B cell (primary cell): ENCODE measurements at regions not wholly inside any gene's neighbourhood (a gene's known extent, or its start where the extent isn't known, plus 50 kb on each side); places are given as distances from the start of the nearest gene placed in this dataset.

ENCODE experiments used
- ATAC-seq: fragments of 200-7000 bp; cut with Tn5 transposase; one replicate; pipeline ENCODE4 v1.10.0; 2021; ENCODE audit warnings: low read depth, mild to moderate bottlenecking, moderate number of reproducible peaks, moderate library complexity
- CTCF ChIA-PET: fragments of 350-600 bp; sonication (Branson Sonifier 250); formaldehyde crosslinking; loops from one replicate; lab custom pipeline; 2021; ENCODE audit warnings: antibody characterized with exemption, inconsistent platforms; lab: Charles Lee
- POLR2A ChIA-PET: fragments of 350-600 bp; sonication (Branson Sonifier 250); formaldehyde crosslinking; loops from one replicate; lab custom pipeline; 2021; ENCODE audit warnings: antibody characterized with exemption; lab: Charles Lee
- DNase-seq: peaks from one replicate; pipeline ENCODE4 v3.0.0; 2013
- H2AFZ ChIP-seq: 2 replicates; pipeline ENCODE4 v1.6.1; 2012; ENCODE audit warnings: mild to moderate bottlenecking, low read depth, low read length; ENCODE audit not compliant: insufficient read depth, poor library complexity, severe bottlenecking
- H3K27ac ChIP-seq, 2 donors: 1 replicate in 1 of 2; 2 replicates in 1 of 2; pipeline ENCODE4 v1.5.1; 2012 to 2013; ENCODE audit warnings: low read length in 2 of 2, mild to moderate bottlenecking in 2 of 2, moderate library complexity in 1 of 2
- H3K27me3 ChIP-seq, 4 experiments: fragments of 200-600 bp in 1 of 4; sonication (generic) in 1 of 4; replicated peaks in 1 of 4; 1 replicate in 2 of 4; 2 replicates in 2 of 4; pipeline versions ENCODE4 v1.6.1 to v1.7.0; 2013 to 2016; ENCODE audit warnings: low read length in 3 of 4, mild to moderate bottlenecking in 2 of 4, mixed read lengths in 1 of 4, moderate library complexity in 1 of 4; ENCODE audit not compliant: insufficient read depth in 4 of 4, control insufficient read depth in 3 of 4; ENCODE audit errors: control extremely low read depth in 1 of 4
- H3K36me3 ChIP-seq, 2 experiments: replicated peaks in 1 of 2; 1 replicate in 1 of 2; 2 replicates in 1 of 2; pipeline versions ENCODE4 v1.6.1 to v1.7.1; 2013; ENCODE audit warnings: low read length in 1 of 2; ENCODE audit not compliant: insufficient read depth in 2 of 2, control insufficient read depth in 1 of 2; ENCODE audit errors: control extremely low read depth in 1 of 2, extremely low read depth in 1 of 2
- H3K4me1 ChIP-seq, 2 donors: fragments of 200-600 bp in 1 of 2; sonication (generic) in 1 of 2; 1 replicate in 1 of 2; 2 replicates in 1 of 2; pipeline versions ENCODE4 v1.5.1 to v1.6.1; 2013 to 2017; ENCODE audit warnings: low read length in 2 of 2; ENCODE audit not compliant: control insufficient read depth in 2 of 2, insufficient read depth in 2 of 2
- H3K4me2 ChIP-seq: replicated peaks from 2 replicates; pipeline ENCODE3; 2012; ENCODE audit warnings: mild to moderate bottlenecking, low read depth, low read length; ENCODE audit not compliant: poor library complexity, severe bottlenecking
- H3K4me3 ChIP-seq, 5 experiments: fragments of 200-600 bp in 1 of 5; sonication (generic) in 1 of 5; 1 replicate in 3 of 5; 2 replicates in 2 of 5; pipeline versions ENCODE4 v1.5.1 to v1.7.0; 2011 to 2016; ENCODE audit warnings: low read length in 4 of 5, mild to moderate bottlenecking in 4 of 5, low read depth in 2 of 5, control low read depth in 1 of 5, moderate library complexity in 1 of 5; ENCODE audit not compliant: insufficient read depth in 1 of 5; ENCODE audit errors: control extremely low read depth in 1 of 5, extremely low read depth in 1 of 5
- H3K79me2 ChIP-seq: fragments of 200-600 bp; sonication (generic); one replicate; pipeline ENCODE4 v1.6.0; 2016; ENCODE audit warnings: low read length; ENCODE audit not compliant: control insufficient read depth, insufficient read depth
- H3K9ac ChIP-seq: fragments of 200-600 bp; sonication (generic); 2 replicates; pipeline ENCODE4 v1.6.1; 2017; ENCODE audit warnings: mild to moderate bottlenecking, low read length, moderate library complexity
- H3K9me3 ChIP-seq, 3 donors: one replicate each; pipeline versions ENCODE4 v1.6.1 to v1.7.1; 2013; ENCODE audit warnings: low read length in 2 of 3; ENCODE audit not compliant: control insufficient read depth in 2 of 3, insufficient read depth in 1 of 3; ENCODE audit errors: control extremely low read depth in 1 of 3
- H4K20me1 ChIP-seq: 2 replicates; pipeline ENCODE4 v1.6.0; 2012; ENCODE audit warnings: mild to moderate bottlenecking, low read length; ENCODE audit not compliant: insufficient read depth, control insufficient read depth, poor library complexity, severe bottlenecking
- H3K27ac Mint-ChIP-seq: one replicate; pipeline ENCODE4 v1.8.0; 2021; ENCODE audit warnings: mixed read lengths
- H3K27me3 Mint-ChIP-seq: one replicate; pipeline ENCODE4 v1.8.0; 2021; ENCODE audit warnings: mixed read lengths
- H3K4me1 Mint-ChIP-seq: one replicate; pipeline ENCODE4 v1.8.0; 2021; ENCODE audit warnings: mixed read lengths
- H3K4me3 Mint-ChIP-seq: one replicate; pipeline ENCODE4 v1.8.0; 2021; ENCODE audit warnings: mixed read lengths
- H3K9me3 Mint-ChIP-seq: one replicate; pipeline ENCODE4 v1.8.0; 2022; ENCODE audit warnings: mixed read lengths; ENCODE audit not compliant: insufficient read depth
- EZH2 ChIP-seq: IDR thresholded peaks from 2 replicates; pipeline ENCODE4 v1.6.1; 2012; ENCODE audit warnings: borderline replicate concordance, low read depth, mild to moderate bottlenecking, moderate library complexity, low read length; ENCODE audit not compliant: insufficient read depth, poor library complexity, severe bottlenecking
- WGBS: methylation state at CpG from one replicate; pipeline ENCODE4 v1.1.5; 2013; ENCODE audit warnings: missing lambda C conversion rate; ENCODE audit not compliant: insufficient coverage; 5-methylcytosine and 5-hydroxymethylcytosine counted together
- intact Hi-C: fragments of 100-400 bp; cut with micrococcal nuclease; formaldehyde crosslinking; loops from one replicate; pipeline ENCODE4 v1.10.0; 2022
- TF ChIP-seq, protein P1 (sequence below): fragments of 200-600 bp; IDR thresholded peaks from one replicate; pipeline ENCODE4 v1.8.0; 2022; ENCODE audit warnings: antibody characterized with exemption, mild to moderate bottlenecking

DNA sequence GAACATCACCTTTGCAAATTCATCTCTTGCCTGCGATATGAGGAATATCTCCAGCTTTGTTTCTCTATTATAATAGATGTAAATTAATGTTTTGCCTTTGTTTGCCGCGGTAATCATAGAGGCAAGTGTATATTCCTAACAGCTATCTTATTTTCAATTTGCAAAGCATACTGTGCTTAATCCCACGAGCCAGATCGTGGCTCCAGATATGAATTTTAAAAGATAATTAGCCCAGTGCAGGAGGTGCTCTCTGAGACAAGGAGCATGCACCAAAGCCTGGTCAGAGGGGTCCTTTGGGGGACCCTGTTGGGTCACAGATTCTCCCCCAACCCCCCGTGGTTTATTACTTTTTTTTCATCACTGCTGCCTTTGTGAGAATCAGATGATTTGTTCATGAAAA lies 1087.5 kb downstream of the BCL11B start:
- Histone ChIP-seq H3K79me2 (no peaks in the 10 kb centered on the region), H3K36me3 (no peaks in the 10 kb centered on the region), H3K4me1 (no peaks in the 10 kb centered on the region), H3K27me3 (no peaks in the 10 kb centered on the region), H3K27ac (no peak overlapping the region), H3K9me3 (peaks cover 0 to 4% (median 0%) of the 10 kb centered on the region in 3 donors), H4K20me1 (no peaks in the 10 kb centered on the region), H3K4me3 (no peak overlapping the region), H2AFZ (no peak overlapping the region), H3K4me2 (no peak overlapping the region), H3K9ac (no peak overlapping the region)
- 79% methylated on average over 2 of the region's 6 CpGs for WGBS
- DNase-seq (no peak), ATAC-seq (no peak)
- TF ChIP-seq, protein P1, sequence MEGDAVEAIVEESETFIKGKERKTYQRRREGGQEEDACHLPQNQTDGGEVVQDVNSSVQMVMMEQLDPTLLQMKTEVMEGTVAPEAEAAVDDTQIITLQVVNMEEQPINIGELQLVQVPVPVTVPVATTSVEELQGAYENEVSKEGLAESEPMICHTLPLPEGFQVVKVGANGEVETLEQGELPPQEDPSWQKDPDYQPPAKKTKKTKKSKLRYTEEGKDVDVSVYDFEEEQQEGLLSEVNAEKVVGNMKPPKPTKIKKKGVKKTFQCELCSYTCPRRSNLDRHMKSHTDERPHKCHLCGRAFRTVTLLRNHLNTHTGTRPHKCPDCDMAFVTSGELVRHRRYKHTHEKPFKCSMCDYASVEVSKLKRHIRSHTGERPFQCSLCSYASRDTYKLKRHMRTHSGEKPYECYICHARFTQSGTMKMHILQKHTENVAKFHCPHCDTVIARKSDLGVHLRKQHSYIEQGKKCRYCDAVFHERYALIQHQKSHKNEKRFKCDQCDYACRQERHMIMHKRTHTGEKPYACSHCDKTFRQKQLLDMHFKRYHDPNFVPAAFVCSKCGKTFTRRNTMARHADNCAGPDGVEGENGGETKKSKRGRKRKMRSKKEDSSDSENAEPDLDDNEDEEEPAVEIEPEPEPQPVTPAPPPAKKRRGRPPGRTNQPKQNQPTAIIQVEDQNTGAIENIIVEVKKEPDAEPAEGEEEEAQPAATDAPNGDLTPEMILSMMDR: no peak
- TF ChIP-seq EZH2: no peak
- intact Hi-C loops: no loop called here
- Mint-ChIP-seq H3K9me3 (no peaks in the 10 kb centered on the region), H3K27ac (no peak overlapping the region), H3K4me1 (no peaks in the 10 kb centered on the region), H3K4me3 (no peak overlapping the region), H3K27me3 (no peaks in the 10 kb centered on the region)
- POLR2A ChIA-PET: no interaction called here
- CTCF ChIA-PET: no interaction called here

DNA sequence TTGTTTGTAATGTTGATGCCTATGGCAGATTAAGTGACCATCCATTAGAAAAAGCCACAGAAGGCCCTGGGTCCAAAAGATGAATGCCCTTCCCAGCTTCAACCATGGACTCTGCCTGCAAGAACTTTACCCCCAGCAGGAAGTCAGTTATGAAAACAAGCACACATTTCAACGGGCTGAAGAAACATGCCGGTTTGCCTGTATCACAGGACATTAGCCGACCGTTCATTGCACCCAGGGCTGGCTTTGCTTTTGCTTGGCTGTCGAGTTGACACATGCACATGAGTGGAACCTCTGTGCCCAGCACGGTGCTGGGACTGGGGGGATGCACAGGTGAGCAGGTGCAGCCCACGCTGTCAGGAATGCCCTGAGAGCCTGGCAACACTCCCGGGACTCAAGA lies 1087.0 kb downstream of the BCL11B start:
- 74% methylated on average over 8 of the region's 8 CpGs for WGBS
- Histone ChIP-seq H3K4me1 (no peaks in the 10 kb centered on the region), H3K9me3 (peaks cover 0 to 4% (median 0%) of the 10 kb centered on the region in 3 donors), H3K36me3 (no peaks in the 10 kb centered on the region), H3K79me2 (no peaks in the 10 kb centered on the region), H4K20me1 (no peaks in the 10 kb centered on the region), H3K27me3 (no peaks in the 10 kb centered on the region), H3K27ac (no peak overlapping the region), H3K9ac (no peak overlapping the region), H3K4me2 (no peak overlapping the region), H2AFZ (no peak overlapping the region), H3K4me3 (no peak overlapping the region)
- H3K27ac Mint-ChIP-seq: no peak overlapping the region
- no peak overlapping the region for H3K4me3 Mint-ChIP-seq
- CTCF ChIA-PET: no interaction called here
- ATAC-seq (no peak), DNase-seq (no peak)
- H3K27me3 Mint-ChIP-seq: no peaks in the 10 kb centered on the region
- POLR2A ChIA-PET: no interaction called here
- no peak for TF ChIP-seq EZH2
- TF ChIP-seq, protein P1: no peak
- no peaks in the 10 kb centered on the region for H3K9me3 Mint-ChIP-seq
- intact Hi-C loops: no loop called here
- no peaks in the 10 kb centered on the region for H3K4me1 Mint-ChIP-seq
